ENCODE measurements at regions not wholly inside any gene's neighbourhood (a gene's known extent, or its start where the extent isn't known, plus 50 kb on each side); places are given as distances from the start of the nearest gene placed in this dataset.

- DNase-seq (no peak), ATAC-seq (no peak)
- H3K4me1 Mint-ChIP-seq (ENCODE audit: low read depth), result no peaks in the 10 kb centered on the region
- H3K36me3 Mint-ChIP-seq (ENCODE audit: insufficient read depth), result no peaks in the 10 kb centered on the region
- H3K9me3 Mint-ChIP-seq, result no peaks in the 10 kb centered on the region
- no peaks in the 10 kb centered on the region for H3K27me3 Mint-ChIP-seq (ENCODE audit: low read depth)
- H3K4me3 Mint-ChIP-seq, result no peak overlapping the region
Observed at GRCh38 chr1:56333461-56333860, 245.9 kb downstream of the PLPP3 start.

- DNase-seq, result no peak
- ATAC-seq, result no peak
- H3K4me1 Mint-ChIP-seq (ENCODE audit: low read depth), result no peaks in the 10 kb centered on the region
- H3K4me3 Mint-ChIP-seq, result no peak overlapping the region
- H3K9me3 Mint-ChIP-seq, result no peaks in the 10 kb centered on the region
- no peaks in the 10 kb centered on the region for H3K27me3 Mint-ChIP-seq (ENCODE audit: low read depth)
- no peaks in the 10 kb centered on the region for H3K36me3 Mint-ChIP-seq (ENCODE audit: insufficient read depth)
Observed at GRCh38 chr1:56331892-56332567, 247.3 kb downstream of the PLPP3 start.

GRCh38 chr1:56331207-56331891 lies 248.0 kb downstream of the PLPP3 start:
- Mint-ChIP-seq H3K4me3 (no peak overlapping the region), H3K4me1 (ENCODE audit: low read depth) (no peaks in the 10 kb centered on the region), H3K36me3 (ENCODE audit: insufficient read depth) (no peaks in the 10 kb centered on the region), H3K27me3 (ENCODE audit: low read depth) (no peaks in the 10 kb centered on the region), H3K9me3 (no peaks in the 10 kb centered on the region)
- no peak for ATAC-seq
- no peak for DNase-seq

- Mint-ChIP-seq H3K36me3 (ENCODE audit: insufficient read depth) (no peaks in the 10 kb centered on the region), H3K4me3 (no peak overlapping the region), H3K27me3 (ENCODE audit: low read depth) (no peaks in the 10 kb centered on the region), H3K4me1 (ENCODE audit: low read depth) (no peaks in the 10 kb centered on the region), H3K9me3 (no peaks in the 10 kb centered on the region)
- no peak for DNase-seq
- no peak for ATAC-seq
Observed at GRCh38 chr1:56330391-56331026, 248.9 kb downstream of the PLPP3 start.

- Mint-ChIP-seq H3K36me3 (ENCODE audit: insufficient read depth) (no peaks in the 10 kb centered on the region), H3K4me1 (ENCODE audit: low read depth) (no peaks in the 10 kb centered on the region), H3K27me3 (ENCODE audit: low read depth) (no peaks in the 10 kb centered on the region), H3K4me3 (no peak overlapping the region), H3K9me3 (no peaks in the 10 kb centered on the region)
- DNase-seq (no peak), ATAC-seq (no peak)
Observed at GRCh38 chr1:56329970-56330369, 249.4 kb downstream of the PLPP3 start.

DNA sequence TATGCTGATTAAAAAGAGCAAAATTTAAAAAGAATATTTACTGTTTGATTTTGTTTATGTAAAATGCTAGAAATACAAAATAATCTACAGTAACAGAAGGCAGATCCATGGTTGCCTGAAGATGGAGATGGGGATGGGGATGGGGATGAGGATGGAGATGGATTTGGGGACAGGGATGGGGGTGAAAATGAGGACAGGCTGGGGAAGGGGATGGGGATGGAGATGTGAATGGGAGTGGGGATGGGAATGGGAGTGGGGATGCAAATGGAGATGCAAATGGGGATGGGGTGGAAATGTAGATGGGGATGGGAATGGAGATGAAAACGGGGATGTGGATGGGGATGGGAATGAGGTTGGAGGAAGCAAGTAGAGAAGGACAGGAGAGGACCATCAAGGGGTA lies 252.2 kb downstream of the PLPP3 start:
- Mint-ChIP-seq H3K4me1 (ENCODE audit: low read depth) (no peaks in the 10 kb centered on the region), H3K9me3 (no peaks in the 10 kb centered on the region), H3K4me3 (no peak overlapping the region), H3K27me3 (ENCODE audit: low read depth) (no peaks in the 10 kb centered on the region), H3K36me3 (ENCODE audit: insufficient read depth) (no peaks in the 10 kb centered on the region)
- DNase-seq, result no peak
- ATAC-seq, result no peak

DNA sequence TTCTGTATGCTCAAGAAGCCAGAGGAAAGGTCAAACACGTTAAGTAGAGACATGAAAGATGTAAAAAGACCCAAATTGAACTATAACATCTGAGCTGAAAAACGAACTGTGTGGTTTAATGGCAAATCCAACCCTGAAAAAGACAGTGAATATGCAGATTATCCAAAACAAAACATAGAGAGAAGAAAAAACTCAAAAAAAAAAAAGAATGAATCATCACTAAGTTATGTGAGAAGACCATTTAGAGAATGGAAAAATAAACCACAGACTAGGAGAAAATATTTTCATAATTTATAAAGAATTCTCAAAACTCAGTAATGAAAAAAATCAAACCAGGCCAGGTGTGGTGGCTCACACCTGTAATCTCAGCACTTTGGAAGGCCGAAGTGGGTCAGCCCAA lies 253.3 kb downstream of the PLPP3 start:
- Mint-ChIP-seq H3K9me3 (no peaks in the 10 kb centered on the region), H3K4me1 (ENCODE audit: low read depth) (no peaks in the 10 kb centered on the region), H3K27me3 (ENCODE audit: low read depth) (no peaks in the 10 kb centered on the region), H3K36me3 (ENCODE audit: insufficient read depth) (no peaks in the 10 kb centered on the region), H3K4me3 (no peak overlapping the region)
- DNase-seq (no peak), ATAC-seq (no peak)

DNA sequence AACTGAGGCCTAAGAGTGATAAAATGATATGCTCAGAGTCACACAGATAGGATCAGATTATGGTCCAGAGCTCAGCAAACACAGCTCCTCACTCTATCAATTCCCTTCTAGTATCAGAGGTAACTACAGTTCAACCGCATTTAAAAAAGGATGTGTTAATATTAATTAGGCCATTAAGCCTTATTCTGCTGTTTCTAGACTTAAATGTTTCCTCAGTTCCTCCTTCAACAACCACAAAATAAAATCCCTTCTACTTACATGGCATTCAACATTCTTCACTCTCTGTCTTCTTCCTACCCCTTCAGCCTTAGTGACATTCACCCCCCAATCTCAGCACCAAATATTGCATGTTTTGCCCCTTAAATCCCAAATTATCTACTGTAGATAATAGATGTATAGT lies 254.9 kb downstream of the PLPP3 start:
- Mint-ChIP-seq H3K36me3 (ENCODE audit: insufficient read depth) (no peaks in the 10 kb centered on the region), H3K27me3 (ENCODE audit: low read depth) (no peaks in the 10 kb centered on the region), H3K9me3 (no peaks in the 10 kb centered on the region), H3K4me1 (ENCODE audit: low read depth) (no peaks in the 10 kb centered on the region), H3K4me3 (no peak overlapping the region)
- DNase-seq (no peak), ATAC-seq (no peak)

DNA sequence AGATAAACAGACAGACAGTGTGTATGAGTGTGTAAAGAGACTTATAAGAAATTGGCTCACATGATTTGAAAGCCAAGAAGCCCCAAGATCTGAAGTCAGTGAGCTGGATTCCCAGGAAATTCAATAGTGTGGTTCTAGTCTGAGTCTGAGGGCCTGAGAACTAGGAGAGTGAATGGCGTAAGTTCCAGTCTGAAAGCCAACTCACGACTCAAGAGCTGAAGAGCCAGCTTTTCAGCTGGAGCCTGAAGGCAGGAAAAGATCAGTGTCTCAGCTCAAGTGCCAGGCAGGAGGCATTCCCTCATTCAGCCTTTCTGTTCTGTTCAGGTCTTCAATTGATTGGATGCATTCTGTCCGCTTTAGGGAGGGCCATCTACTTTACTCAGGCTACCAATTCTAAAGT lies 257.2 kb downstream of the PLPP3 start:
- DNase-seq, result no peak
- no peaks in the 10 kb centered on the region for H3K36me3 Mint-ChIP-seq (ENCODE audit: insufficient read depth)
- no peaks in the 10 kb centered on the region for H3K27me3 Mint-ChIP-seq (ENCODE audit: low read depth)
- no peak for ATAC-seq
- H3K9me3 Mint-ChIP-seq, result no peaks in the 10 kb centered on the region
- no peak overlapping the region for H3K4me3 Mint-ChIP-seq
- no peaks in the 10 kb centered on the region for H3K4me1 Mint-ChIP-seq (ENCODE audit: low read depth)

- no peaks in the 10 kb centered on the region for H3K9me3 Mint-ChIP-seq
- no peaks in the 10 kb centered on the region for H3K4me1 Mint-ChIP-seq (ENCODE audit: low read depth)
- H3K4me3 Mint-ChIP-seq, result no peak overlapping the region
- ATAC-seq (no peak), DNase-seq (no peak)
- no peaks in the 10 kb centered on the region for H3K27me3 Mint-ChIP-seq (ENCODE audit: low read depth)
- H3K36me3 Mint-ChIP-seq (ENCODE audit: insufficient read depth), result no peaks in the 10 kb centered on the region
Observed at GRCh38 chr1:56321150-56321490, 258.2 kb downstream of the PLPP3 start.

DNA sequence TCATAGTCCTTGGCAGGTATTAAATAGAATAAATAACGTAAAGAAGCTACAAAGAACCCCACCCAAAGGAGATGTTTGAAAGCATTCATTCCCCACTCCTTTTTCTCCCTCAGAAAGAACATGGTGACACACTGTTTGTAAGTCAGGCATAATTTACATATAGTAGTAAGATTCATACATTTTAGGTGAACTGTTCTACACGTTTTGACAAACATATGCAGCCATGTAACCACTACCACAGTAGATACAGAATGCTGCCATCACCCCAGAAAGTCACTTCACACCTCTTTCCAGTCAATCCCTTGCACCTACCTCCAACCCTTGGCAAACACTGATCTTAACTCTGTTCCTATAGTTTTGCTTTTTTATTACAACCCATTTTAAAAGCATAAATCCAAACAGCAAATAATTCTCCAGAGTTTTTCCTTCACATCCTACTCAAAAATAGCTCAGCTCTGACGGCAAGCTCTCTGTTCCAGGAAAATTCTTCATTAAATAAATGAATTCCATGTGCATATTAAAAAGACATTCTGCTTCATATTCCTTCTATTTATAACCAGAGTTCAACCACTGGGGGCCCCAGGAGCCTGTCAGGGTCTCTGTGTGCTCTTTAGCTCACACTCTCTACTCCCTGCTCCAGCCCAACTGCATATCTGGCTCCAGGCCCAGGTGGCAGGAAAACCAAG lies 258.8 kb downstream of the PLPP3 start:
- no peak overlapping the region for H3K4me3 Mint-ChIP-seq
- ATAC-seq, result no peak
- DNase-seq, result no peak
- H3K36me3 Mint-ChIP-seq (ENCODE audit: insufficient read depth), result no peaks in the 10 kb centered on the region
- no peaks in the 10 kb centered on the region for H3K27me3 Mint-ChIP-seq (ENCODE audit: low read depth)
- no peaks in the 10 kb centered on the region for H3K4me1 Mint-ChIP-seq (ENCODE audit: low read depth)
- H3K9me3 Mint-ChIP-seq, result no peaks in the 10 kb centered on the region

DNA sequence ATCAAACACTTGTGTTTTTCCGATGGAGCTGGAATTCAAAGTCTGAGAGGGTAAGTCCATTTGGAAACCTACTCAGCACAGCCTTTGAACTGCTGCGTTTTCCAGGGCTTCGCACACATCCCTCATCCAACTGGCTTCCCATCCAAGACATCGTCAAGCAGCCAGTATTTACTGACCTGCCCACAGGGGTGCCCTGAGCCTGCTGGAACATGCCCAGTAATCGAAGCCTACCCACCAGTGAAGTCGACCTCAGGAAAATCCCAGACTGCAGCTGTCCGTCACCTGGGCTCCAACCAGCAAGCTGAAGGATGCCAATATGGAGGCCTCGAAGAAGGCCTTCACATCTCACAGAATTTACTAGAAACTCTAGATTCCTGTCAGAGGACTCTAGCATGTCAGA lies 261.6 kb downstream of the PLPP3 start:
- no peak overlapping the region for H3K4me3 Mint-ChIP-seq
- no peaks in the 10 kb centered on the region for H3K36me3 Mint-ChIP-seq (ENCODE audit: insufficient read depth)
- H3K4me1 Mint-ChIP-seq (ENCODE audit: low read depth), result no peaks in the 10 kb centered on the region
- peaks cover 4% of the 10 kb centered on the region for H3K9me3 Mint-ChIP-seq
- DNase-seq (no peak), ATAC-seq (no peak)
- no peaks in the 10 kb centered on the region for H3K27me3 Mint-ChIP-seq (ENCODE audit: low read depth)

- no peak for DNase-seq
- Mint-ChIP-seq H3K27me3 (ENCODE audit: low read depth) (no peaks in the 10 kb centered on the region), H3K36me3 (ENCODE audit: insufficient read depth) (no peaks in the 10 kb centered on the region), H3K9me3 (peaks cover 4% of the 10 kb centered on the region), H3K4me1 (ENCODE audit: low read depth) (no peaks in the 10 kb centered on the region), H3K4me3 (no peak overlapping the region)
- no peak for ATAC-seq
Observed at GRCh38 chr1:56315293-56315942, 263.9 kb downstream of the PLPP3 start.

GRCh38 chr1:56313560-56313959 lies 265.8 kb downstream of the PLPP3 start:
- Mint-ChIP-seq H3K27me3 (ENCODE audit: low read depth) (no peaks in the 10 kb centered on the region), H3K4me1 (ENCODE audit: low read depth) (no peaks in the 10 kb centered on the region), H3K36me3 (ENCODE audit: insufficient read depth) (no peaks in the 10 kb centered on the region), H3K9me3 (peaks cover 4% of the 10 kb centered on the region), H3K4me3 (no peak overlapping the region)
- ATAC-seq (no peak), DNase-seq (no peak)
